T-helper 2 cell treated with Interferon-gamma antibody and Interleukin-4, amounts not matched to agents 100 ng/mL and 5 ng/mL, for 36 hours (primary cell): ENCODE measurements at regions not wholly inside any gene's neighbourhood (a gene's known extent, or its start where the extent isn't known, plus 50 kb on each side); places are given as distances from the start of the nearest gene placed in this dataset.

Source experiments
- intact Hi-C: fragments of 100-400 bp; cut with micrococcal nuclease; formaldehyde crosslinking; loops from one replicate; pipeline ENCODE4 v1.15.1; 2023

DNA sequence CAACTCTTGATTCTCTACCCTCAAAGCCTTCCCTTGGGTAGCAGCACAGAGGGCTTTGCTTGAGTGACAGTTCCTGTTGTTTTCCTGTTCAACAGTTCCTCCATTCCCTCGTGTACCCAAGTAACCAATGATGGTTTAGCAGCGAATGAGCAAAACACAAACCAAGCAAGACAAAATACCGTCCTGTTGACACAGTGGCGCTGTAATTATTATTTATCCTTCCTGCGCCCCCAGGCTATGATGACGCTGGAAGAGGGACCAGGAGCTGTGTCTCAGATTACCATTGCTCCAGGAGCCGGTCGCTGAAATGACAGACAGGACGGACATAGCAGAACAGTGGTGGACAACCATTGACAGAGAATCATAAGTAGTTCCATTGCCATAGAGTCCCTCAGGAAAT is 154.8 kb downstream of the GADD45G start:
- intact Hi-C loops, result no loop called here

DNA sequence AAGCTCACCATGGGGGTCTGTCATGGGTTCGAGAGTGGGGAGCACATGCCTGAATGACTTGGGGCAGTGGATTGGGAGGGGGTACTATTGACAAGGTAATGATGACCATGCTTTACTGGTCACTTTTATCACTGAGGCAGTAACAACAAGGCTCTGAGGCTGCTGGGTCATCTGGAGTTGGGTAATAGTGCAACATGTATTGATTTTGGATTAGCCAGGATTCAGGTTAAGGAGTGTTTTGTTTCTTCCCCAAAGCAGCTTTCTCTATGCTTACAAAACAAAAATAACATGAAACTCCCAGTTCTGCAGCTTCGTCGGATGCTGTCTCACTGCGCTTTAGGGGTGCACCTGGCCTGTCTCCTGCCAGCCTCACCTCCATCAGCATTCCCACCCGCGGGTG is 155.3 kb downstream of the GADD45G start:
- intact Hi-C loops, result no loop called here

GRCh38 chr9:89764217-89764616 is 159.4 kb downstream of the GADD45G start:
- intact Hi-C loops, result no loop called here

GRCh38 chr9:89765211-89765946 is 160.6 kb downstream of the GADD45G start:
- intact Hi-C loops, result no loop called here

GRCh38 chr9:89766991-89767390 is 162.2 kb downstream of the GADD45G start:
- intact Hi-C loops, result no loop called here

DNA sequence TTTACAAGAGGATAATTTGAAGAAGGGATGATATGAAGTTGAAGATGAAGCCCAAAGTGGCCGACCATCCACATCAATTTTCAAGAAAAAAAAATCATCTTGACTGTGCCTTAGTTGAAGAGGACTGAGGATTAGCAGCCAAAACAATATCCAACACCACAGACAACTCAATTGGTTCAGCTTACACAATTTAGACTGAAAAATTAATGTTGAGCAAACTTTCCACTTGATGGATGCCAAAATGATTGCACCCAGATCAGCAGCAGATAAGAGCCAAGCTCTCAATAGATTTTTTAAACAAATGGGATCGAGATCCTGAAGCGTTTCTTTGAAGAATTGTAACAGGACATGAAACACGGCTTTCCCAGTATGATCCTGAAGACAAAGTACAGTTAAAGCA is 163.2 kb downstream of the GADD45G start:
- intact Hi-C loops, result no loop called here

DNA sequence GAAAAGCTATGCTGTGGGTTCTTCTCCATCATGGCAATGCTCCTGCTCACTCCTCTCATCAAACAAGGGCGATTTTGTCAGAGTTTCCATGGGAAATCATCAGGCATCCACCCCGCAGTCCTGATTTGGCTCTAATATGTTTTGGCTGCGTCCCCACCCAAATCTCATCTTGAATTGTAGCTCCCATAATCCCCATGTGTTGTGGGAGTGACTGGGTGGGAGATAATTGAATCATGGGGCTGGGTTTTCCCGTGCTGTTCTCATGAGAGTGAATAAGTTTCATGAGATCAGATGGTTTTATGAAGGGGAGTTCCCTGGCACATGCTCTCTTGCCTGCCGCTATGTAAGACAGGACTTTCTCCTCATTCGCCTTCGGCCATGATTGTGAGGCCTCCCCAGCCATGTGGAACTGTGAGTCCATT is 163.8 kb downstream of the GADD45G start:
- intact Hi-C loops, result no loop called here

DNA sequence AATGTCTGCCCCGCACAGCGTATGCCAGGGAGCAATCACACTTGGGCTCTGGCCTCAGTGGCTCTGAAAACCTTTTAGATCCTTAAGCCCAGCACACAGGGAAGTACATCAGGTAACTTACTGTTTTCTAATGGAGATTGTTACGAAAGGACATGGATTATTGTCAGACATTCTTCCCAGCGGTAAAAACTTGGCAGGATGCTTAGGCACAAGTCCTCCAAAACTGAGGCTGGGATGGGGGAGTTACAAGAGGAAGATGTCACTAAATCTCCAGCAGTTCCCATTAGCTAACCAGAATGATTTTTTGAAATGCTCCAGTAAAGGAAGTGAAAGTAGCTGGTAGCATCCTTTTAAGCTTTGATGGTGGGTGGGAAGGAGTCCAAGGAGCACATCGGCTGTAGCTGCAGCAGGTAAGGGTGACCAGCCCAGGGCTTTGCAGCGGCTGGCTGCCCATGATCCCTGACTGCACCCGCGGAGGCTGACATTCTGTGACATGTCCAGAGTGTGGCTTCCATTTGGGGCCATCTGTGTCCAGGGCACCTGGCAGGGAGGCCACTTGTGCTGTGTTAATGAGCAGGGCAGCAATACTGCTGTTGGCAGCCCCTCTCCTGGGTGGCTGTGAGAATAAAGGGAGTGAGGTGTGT is 165.8 kb downstream of the GADD45G start:
- intact Hi-C loops, result no loop called here

DNA sequence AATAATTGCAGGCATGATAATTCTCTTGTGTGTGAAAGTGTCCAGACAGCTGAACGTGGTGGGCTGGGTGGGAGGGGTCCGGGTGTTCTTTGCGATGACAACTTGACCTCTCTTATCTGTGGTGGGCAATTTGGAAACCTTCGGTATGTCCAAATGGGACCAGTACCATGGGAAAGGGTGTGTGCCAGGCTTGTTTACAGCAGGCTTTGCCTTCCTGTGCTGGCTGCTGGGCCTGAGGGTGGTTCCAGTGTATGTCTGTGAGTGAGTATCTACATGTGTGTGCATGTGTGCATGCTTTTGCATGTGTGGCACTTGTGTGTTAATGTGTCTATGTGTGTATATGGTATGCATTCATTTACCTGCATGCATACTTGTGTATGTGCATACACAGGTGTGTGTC is 166.4 kb downstream of the GADD45G start:
- intact Hi-C loops, result no loop called here

DNA sequence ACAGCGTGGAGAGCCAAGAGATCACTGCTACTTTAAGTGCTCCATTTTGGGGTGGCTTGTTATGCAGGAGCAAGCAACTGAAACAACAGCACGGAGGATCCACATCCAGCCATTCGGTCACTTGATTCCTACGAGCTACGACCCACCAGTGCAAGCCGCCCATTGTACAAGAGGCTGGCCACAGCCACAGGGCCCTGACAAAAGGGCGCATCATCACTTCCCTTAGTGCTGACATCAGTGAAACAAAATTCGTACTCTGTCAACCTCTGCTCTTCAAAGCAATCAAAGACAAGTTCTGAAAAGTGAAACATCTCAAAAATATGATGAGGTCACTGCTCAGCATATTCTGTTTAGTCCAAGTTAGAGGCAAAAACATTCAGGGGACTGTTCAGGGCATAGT is 168.4 kb downstream of the GADD45G start:
- intact Hi-C loops, result no loop called here

DNA sequence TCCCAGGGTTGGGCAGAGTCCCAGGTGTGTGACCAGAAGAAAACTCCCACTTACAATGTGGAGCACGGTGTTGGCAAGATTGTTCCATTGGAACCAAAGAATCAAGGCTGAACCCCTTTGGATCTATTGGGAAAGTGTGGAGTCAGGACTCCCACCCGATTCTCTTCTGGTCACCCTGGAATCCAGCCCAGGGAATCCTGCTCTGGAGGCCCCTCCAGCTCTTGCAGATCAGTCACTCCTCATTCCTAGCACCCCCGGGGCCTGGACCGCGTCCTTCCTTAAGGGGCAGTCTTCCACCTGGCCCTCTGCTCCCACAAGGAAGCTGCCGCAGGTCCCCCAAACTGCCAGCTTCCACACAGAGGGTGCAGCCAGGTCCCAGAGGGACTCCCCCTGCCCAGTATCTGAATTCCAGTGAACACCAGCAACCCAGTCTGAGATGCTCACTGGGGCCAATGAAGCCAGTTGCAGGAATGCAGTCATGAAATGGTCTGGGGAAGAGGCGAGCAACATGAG is 170.1 kb downstream of the GADD45G start:
- intact Hi-C loops, result no loop called here

- intact Hi-C loops, result no loop called here
Measured at GRCh38 chr9:89775641-89776040, 170.8 kb downstream of the GADD45G start.

- intact Hi-C loops, result no loop called here
Measured at GRCh38 chr9:89776795-89777525, 172.1 kb downstream of the GADD45G start.

DNA sequence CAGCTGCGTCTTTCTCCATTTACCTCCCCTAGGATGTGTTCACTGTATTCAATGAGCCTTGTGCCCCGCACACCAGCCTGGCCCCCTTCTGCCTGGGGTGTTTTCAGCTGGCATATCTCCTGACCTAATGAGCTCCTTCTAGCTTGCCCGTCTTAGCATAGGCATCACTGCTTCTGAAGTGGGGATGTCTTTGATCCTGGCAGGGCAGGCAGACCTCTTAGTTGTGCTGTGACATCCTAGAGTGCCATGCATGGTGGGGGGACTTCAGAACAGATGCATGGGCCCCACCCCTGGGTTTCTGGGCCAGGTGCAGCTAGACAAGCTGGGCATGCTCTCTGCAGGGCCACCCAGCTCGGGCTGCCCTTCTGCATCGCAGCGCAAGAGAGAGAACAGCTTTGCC is 172.7 kb downstream of the GADD45G start:
- intact Hi-C loops, result no loop called here

DNA sequence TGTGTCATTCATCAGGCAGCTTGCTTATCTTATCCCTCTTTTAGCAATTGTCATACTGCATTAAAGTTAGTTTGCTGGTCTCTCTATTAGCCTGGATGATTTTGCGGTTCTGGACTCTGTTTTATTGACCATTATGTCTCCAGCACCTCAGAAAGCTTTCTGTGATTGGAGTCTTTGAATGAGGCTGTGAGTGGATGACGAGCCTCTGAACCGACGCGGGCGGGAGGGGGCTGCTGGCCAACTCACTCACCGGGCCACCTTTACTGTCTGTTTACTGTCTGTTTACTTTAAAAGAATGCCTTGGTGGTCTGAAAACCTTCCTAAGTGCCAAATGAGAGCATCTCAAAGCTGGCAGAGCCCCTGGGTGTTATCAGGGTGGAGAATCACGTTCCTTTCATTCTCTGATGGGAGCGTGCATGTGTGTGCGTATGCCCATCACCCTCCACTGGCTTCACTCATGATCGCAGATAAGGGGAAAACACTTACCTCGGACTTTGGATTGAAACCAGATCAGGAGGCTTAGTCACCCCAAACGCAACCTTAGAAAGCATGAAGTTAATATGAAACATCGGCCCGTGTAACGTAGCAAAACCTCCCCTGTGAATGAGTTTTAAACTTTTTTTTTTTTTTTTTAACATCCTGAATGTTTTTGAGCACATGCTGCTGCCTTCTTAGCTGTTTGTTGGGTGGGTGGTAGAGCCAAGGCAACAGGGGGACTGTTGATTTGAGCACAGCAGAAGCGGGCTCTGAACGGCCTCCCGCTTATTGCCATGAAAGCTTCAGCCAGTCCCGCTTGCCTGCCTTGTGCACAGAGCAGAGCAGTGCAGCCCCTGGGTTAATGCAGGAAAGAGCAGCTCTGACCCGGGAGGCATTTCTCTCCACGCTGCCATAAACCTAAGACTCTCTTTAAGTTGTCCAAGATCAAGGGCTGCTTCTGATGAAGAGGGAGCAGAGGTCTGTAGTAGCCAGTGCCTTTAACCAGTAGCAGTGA is 173.6 kb downstream of the GADD45G start:
- intact Hi-C loops, result no loop called here

GRCh38 chr9:89779405-89780203 is 174.8 kb downstream of the GADD45G start:
- intact Hi-C loops, result no loop called here

- intact Hi-C loops, result no loop called here
Measured at GRCh38 chr9:89780959-89781358, 176.1 kb downstream of the GADD45G start.

DNA sequence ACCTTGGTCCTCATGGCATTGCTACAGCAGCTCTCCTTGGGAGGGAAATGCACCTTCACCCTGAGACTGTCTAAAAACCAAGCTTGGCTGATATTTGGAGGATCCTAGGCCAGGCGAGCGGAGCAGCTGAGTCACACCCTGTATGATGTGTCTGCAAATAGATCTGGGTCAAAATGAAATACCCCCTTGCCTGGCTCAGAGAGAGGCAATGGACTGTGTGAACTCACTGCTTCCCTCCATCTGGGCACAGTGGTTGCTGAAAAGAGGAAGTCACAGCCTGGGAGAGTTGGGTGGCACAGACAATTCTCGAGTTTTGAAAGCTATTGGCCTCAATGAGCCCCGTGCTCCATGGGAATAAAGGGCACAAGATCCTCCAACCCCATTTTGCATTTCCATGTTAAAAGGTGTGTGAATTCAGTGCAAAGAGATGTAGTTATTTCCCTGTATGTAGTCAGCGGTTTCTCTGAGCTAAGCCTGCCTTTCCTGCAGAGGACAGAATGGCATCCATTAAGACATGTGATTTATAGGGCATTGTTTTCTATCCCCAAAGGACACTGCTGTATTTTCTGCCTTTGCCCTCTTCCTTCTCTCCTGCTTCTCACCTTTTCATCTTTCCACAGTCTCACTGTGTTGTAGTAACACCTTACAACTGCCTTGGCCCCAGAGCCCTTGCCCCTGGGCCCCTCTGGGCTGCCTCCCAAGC is 177.2 kb downstream of the GADD45G start:
- intact Hi-C loops, result no loop called here

- intact Hi-C loops, result no loop called here
Measured at GRCh38 chr9:89786655-89787054, 181.8 kb downstream of the GADD45G start.

GRCh38 chr9:89787595-89787994 is 182.8 kb downstream of the GADD45G start:
- intact Hi-C loops, result no loop called here
